Aorta (tissue), 5 donors: ENCODE measurements at regions not wholly inside any gene's neighbourhood (a gene's known extent, or its start where the extent isn't known, plus 50 kb on each side); places are given as distances from the start of the nearest gene placed in this dataset.

Experiments used
- ATAC-seq: fragments of 200-7000 bp; cut with Tn5 transposase; one replicate; pipeline ENCODE4 v1.9.1; 2022; ENCODE audit warnings: moderate library complexity; ENCODE audit not compliant: low FRiP score
- DNase-seq, 2 donors: peaks; one replicate each; pipeline ENCODE4 v3.0.0-alpha.2; 2020
- H3K27ac ChIP-seq, 2 donors: one replicate each; pipeline ENCODE4 v1.5.1; 2013; ENCODE audit warnings: low read length in 2 of 2, mild to moderate bottlenecking in 2 of 2, moderate library complexity in 2 of 2, control low read depth in 1 of 2, inconsistent platforms in 1 of 2, low read depth in 1 of 2
- H3K27me3 ChIP-seq, 2 donors: one replicate each; pipeline ENCODE4 v1.6.1; 2013; ENCODE audit warnings: control low read depth in 1 of 2, low read length in 1 of 2, mild to moderate bottlenecking in 1 of 2, moderate library complexity in 1 of 2; ENCODE audit not compliant: insufficient read depth in 2 of 2, control insufficient read depth in 1 of 2
- H3K36me3 ChIP-seq, 2 donors: one replicate each; pipeline ENCODE4 v1.6.1; 2013; ENCODE audit warnings: control low read depth in 1 of 2, low read length in 1 of 2, mild to moderate bottlenecking in 1 of 2; ENCODE audit not compliant: insufficient read depth in 2 of 2, control insufficient read depth in 1 of 2
- H3K4me1 ChIP-seq, 2 donors: one replicate each; pipeline ENCODE4 v1.6.1; 2013; ENCODE audit warnings: low read length in 2 of 2, control low read depth in 1 of 2, mild to moderate bottlenecking in 1 of 2, moderate library complexity in 1 of 2; ENCODE audit not compliant: insufficient read depth in 2 of 2, control insufficient read depth in 1 of 2
- H3K4me3 ChIP-seq, 2 donors: one replicate each; pipeline ENCODE4 v1.5.1; 2013; ENCODE audit warnings: low read length in 2 of 2, control low read depth in 1 of 2, mild to moderate bottlenecking in 1 of 2
- H3K9me3 ChIP-seq: one replicate; pipeline ENCODE4 v1.6.1; 2013; ENCODE audit warnings: mild to moderate bottlenecking, low read length; ENCODE audit not compliant: control insufficient read depth
- WGBS, 2 donors: extraction: QIAGEN DNeasy Blood & Tissue Kit; methylation state at CpG; one replicate each; pipeline ENCODE4 v1.1.7; 2013; 5-methylcytosine and 5-hydroxymethylcytosine counted together
- intact Hi-C, 2 donors: fragments of 100-400 bp; cut with DNase I; formaldehyde crosslinking; loops; one replicate each; pipeline versions ENCODE4 v1.14.2 to v1.15.0; 2022
- donor health status: healthy with polysubstance abuse.
- donor health status: Bipolar disorder and iron deficiency.
- donor health status: DM: no; HTN: no; CAD: no.
- donor health status: DM: no; HTN: no; CAD: no.
- donor health status: DM: yes; HTN: yes; CAD: no.

GRCh38 chr9:13446938-13447842, 167.7 kb upstream of the MPDZ start:
- no peaks in the 10 kb centered on the region for H3K27me3 ChIP-seq
- DNase-seq (no peak), ATAC-seq (no peak)
- H3K4me1 ChIP-seq = peaks cover 0 to 2% of the 10 kb centered on the region in 2 donors
- H3K36me3 ChIP-seq = no peaks in the 10 kb centered on the region
- H3K4me3 ChIP-seq = no peak overlapping the region
- no peak overlapping the region for H3K27ac ChIP-seq
- WGBS, 2 donors = 31 to 32% methylated on average over 5 of the region's 5 CpGs
- intact Hi-C loops = loop anchor here in 1 of 2 donors (10.0 kb wide), 1 partner anchor 128 kb away; no protein-coding TSS in a partner anchor
- no peaks in the 10 kb centered on the region for H3K9me3 ChIP-seq

- Histone ChIP-seq H3K4me3 (no peak overlapping the region), H3K27ac (no peak overlapping the region), H3K4me1 (peaks cover 0 to 2% of the 10 kb centered on the region in 2 donors), H3K36me3 (no peaks in the 10 kb centered on the region), H3K9me3 (no peaks in the 10 kb centered on the region), H3K27me3 (no peaks in the 10 kb centered on the region)
- intact Hi-C loops = loop anchor here in 1 of 2 donors (10.0 kb wide), 1 partner anchor 128 kb away; no protein-coding TSS in a partner anchor
- DNase-seq = no peak
- WGBS, 2 donors = 79 to 81% methylated on average over 8 of the region's 8 CpGs
- no peak for ATAC-seq
Observed at GRCh38 chr9:13446286-13446937, 166.9 kb upstream of the MPDZ start.

GRCh38 chr9:13445103-13445500, 165.6 kb upstream of the MPDZ start:
- 6 to 8% methylated on average over 4 of the region's 4 CpGs for WGBS, 2 donors
- H3K4me3 ChIP-seq = peak overlapping the region in 1 of 2 donors; percentile 84
- ATAC-seq (no peak), DNase-seq (no peak)
- H3K27me3 ChIP-seq = no peaks in the 10 kb centered on the region
- H3K9me3 ChIP-seq = no peaks in the 10 kb centered on the region
- H3K4me1 ChIP-seq = peaks cover 0 to 2% of the 10 kb centered on the region in 2 donors
- H3K27ac ChIP-seq = no peak overlapping the region
- no peaks in the 10 kb centered on the region for H3K36me3 ChIP-seq
- intact Hi-C loops = loop anchor here in 1 of 2 donors (10.0 kb wide), 1 partner anchor 130 kb away; no protein-coding TSS in a partner anchor

GRCh38 chr9:13444245-13445102, 165.0 kb upstream of the MPDZ start:
- intact Hi-C loops = loop anchor here in 1 of 2 donors (10.0 kb wide), 1 partner anchor 130 kb away; no protein-coding TSS in a partner anchor
- Histone ChIP-seq H3K36me3 (no peaks in the 10 kb centered on the region), H3K27me3 (no peaks in the 10 kb centered on the region), H3K4me3 (peak overlapping the region; percentile 44 to 84), H3K4me1 (peaks cover 0 to 2% of the 10 kb centered on the region in 2 donors), H3K27ac (no peak overlapping the region), H3K9me3 (no peaks in the 10 kb centered on the region)
- 16% methylated on average over 10 of the region's 10 CpGs for whole genome bisulfite sequencing, 2 donors
- DNase-seq (no peak), ATAC-seq (no peak)

- DNase-seq (no peak), ATAC-seq (peak; percentile 77)
- Histone ChIP-seq H3K9me3 (no peaks in the 10 kb centered on the region), H3K4me3 (peak overlapping the region; percentile 44 to 84), H3K36me3 (no peaks in the 10 kb centered on the region), H3K4me1 (peaks cover 0 to 2% of the 10 kb centered on the region in 2 donors), H3K27ac (no peak overlapping the region), H3K27me3 (no peaks in the 10 kb centered on the region)
- WGBS, 2 donors = 10 to 12% methylated on average over 18 of the region's 18 CpGs
- intact Hi-C loops = loop anchor here in 1 of 2 donors (10.0 kb wide), 1 partner anchor 131 kb away; no protein-coding TSS in a partner anchor
Observed at GRCh38 chr9:13443346-13444244, 164.1 kb upstream of the MPDZ start.

GRCh38 chr9:13439685-13440476, 160.4 kb upstream of the MPDZ start:
- ATAC-seq = no peak
- WGBS, 2 donors = 78 to 83% methylated on average over 3 of the region's 3 CpGs
- intact Hi-C loops = loop anchor here in 1 of 2 donors (10.0 kb wide), 1 partner anchor 135 kb away; no protein-coding TSS in a partner anchor
- no peaks in the 10 kb centered on the region for H3K27me3 ChIP-seq
- DNase-seq = no peak
- H3K9me3 ChIP-seq = no peaks in the 10 kb centered on the region
- no peaks in the 10 kb centered on the region for H3K36me3 ChIP-seq
- no peak overlapping the region for H3K27ac ChIP-seq
- peaks cover 0 to 2% of the 10 kb centered on the region in 2 donors for H3K4me1 ChIP-seq
- no peak overlapping the region for H3K4me3 ChIP-seq

- Histone ChIP-seq H3K27ac (no peak overlapping the region), H3K9me3 (no peaks in the 10 kb centered on the region), H3K36me3 (no peaks in the 10 kb centered on the region), H3K4me3 (no peak overlapping the region), H3K27me3 (no peaks in the 10 kb centered on the region), H3K4me1 (no peaks in the 10 kb centered on the region)
- WGBS, 2 donors = 70 to 81% methylated on average over 1 of the region's 1 CpG
- DNase-seq (no peak), ATAC-seq (no peak)
- intact Hi-C loops = no loop called here
Observed at GRCh38 chr9:13437866-13438265, 158.4 kb upstream of the MPDZ start.
